AG04450 (cell line): ENCODE measurements at regions not wholly inside any gene's neighbourhood (a gene's known extent, or its start where the extent isn't known, plus 50 kb on each side); places are given as distances from the start of the nearest gene placed in this dataset.

Experiments used
- CTCF ChIA-PET: fragments of 300-600, 350-600 bp; formaldehyde crosslinking; extraction: SDS; loops from one replicate; lab custom pipeline; 2022; ENCODE audit warnings: antibody characterized with exemption, inconsistent platforms; lab: Charles Lee
- POLR2A ChIA-PET: fragments of 350-600 bp; formaldehyde crosslinking; extraction: SDS; loops from one replicate; lab custom pipeline; 2021; ENCODE audit warnings: antibody characterized with exemption, inconsistent platforms; lab: Yijun Ruan, JAX
- DNase-seq: peaks from one replicate; pipeline ENCODE4 v3.0.0-alpha.2; 2011; ENCODE audit warnings: low read depth, low spot score
- H3K27ac ChIP-seq: one replicate; pipeline ENCODE4 v1.5.1; 2012; ENCODE audit warnings: low read depth, low read length, control low read depth
- H3K27me3 ChIP-seq: one replicate; pipeline ENCODE4 v1.6.0; 2012; ENCODE audit warnings: low read length; ENCODE audit not compliant: control insufficient read depth, insufficient read depth
- H3K4me3 ChIP-seq: 2 replicates; pipeline ENCODE4 v1.5.1; 2011; ENCODE audit warnings: mild to moderate bottlenecking, low read depth, low read length, control low read depth
- H3K9me3 ChIP-seq: 2 replicates; pipeline ENCODE4 v1.5.1; 2012; ENCODE audit warnings: low read length; ENCODE audit not compliant: control insufficient read depth, insufficient read depth
- CTCF ChIP-seq: IDR thresholded peaks from 2 replicates; pipeline ENCODE4 v1.5.1; 2011; ENCODE audit warnings: low read depth, low read length, control low read depth, inconsistent platforms

GRCh38 chr7:47719675-47720074, 137.8 kb upstream of the TNS3 start:
- CTCF ChIA-PET: no interaction called here
- no peak overlapping the region for H3K4me3 ChIP-seq
- POLR2A ChIA-PET: no interaction called here

GRCh38 chr7:47715631-47716068, 133.7 kb upstream of the TNS3 start:
- Histone ChIP-seq H3K4me3 (no peak overlapping the region), H3K9me3 (no peaks in the 10 kb centered on the region), H3K27me3 (no peaks in the 10 kb centered on the region), H3K27ac (no peak overlapping the region)
- no peak for DNase-seq
- ChIA-PET CTCF (no interaction called here), POLR2A (no interaction called here)
- no peak for TF ChIP-seq CTCF

More at GRCh38 chr7:47719675-47720074, 137.8 kb upstream of the TNS3 start:
- H3K27me3 ChIP-seq: no peaks in the 10 kb centered on the region
- no peak for DNase-seq
- peak overlapping the region; percentile 23 for H3K27ac ChIP-seq
- TF ChIP-seq CTCF: no peak
- no peaks in the 10 kb centered on the region for H3K9me3 ChIP-seq

GRCh38 chr7:47714669-47715607, 133.0 kb upstream of the TNS3 start:
- no peaks in the 10 kb centered on the region for H3K9me3 ChIP-seq
- no peak for DNase-seq
- ChIA-PET CTCF (no interaction called here), POLR2A (no interaction called here)
- H3K27ac ChIP-seq: peak overlapping the region; percentile 25
- H3K27me3 ChIP-seq: no peaks in the 10 kb centered on the region
- no peak overlapping the region for H3K4me3 ChIP-seq
- no peak for TF ChIP-seq CTCF

GRCh38 chr7:47713595-47713994, 131.7 kb upstream of the TNS3 start:
- ChIA-PET CTCF (interaction anchor here (0.6 kb wide), 1 partner anchor 53 kb away, joined by 4 read pairs; no protein-coding TSS in a partner anchor), POLR2A (no interaction called here)
- TF ChIP-seq CTCF: no peak
- Histone ChIP-seq H3K9me3 (no peaks in the 10 kb centered on the region), H3K27ac (no peak overlapping the region), H3K4me3 (no peak overlapping the region), H3K27me3 (no peaks in the 10 kb centered on the region)
- DNase-seq: no peak

GRCh38 chr7:47712416-47712815, 130.5 kb upstream of the TNS3 start:
- H3K27me3 ChIP-seq: no peaks in the 10 kb centered on the region
- H3K27ac ChIP-seq: no peak overlapping the region
- no peaks in the 10 kb centered on the region for H3K9me3 ChIP-seq
- H3K4me3 ChIP-seq: no peak overlapping the region
- CTCF ChIA-PET: interaction anchor here (0.6 to 1.1 kb wide), 2 partner anchors 321 to 446 kb away, joined by 4 to 6 read pairs; no protein-coding TSS in a partner anchor
- no peak for TF ChIP-seq CTCF
- no peak for DNase-seq
- POLR2A ChIA-PET: interaction anchor here (0.6 kb wide), 1 partner anchor 8 kb away, joined by 3 read pairs; no protein-coding TSS in a partner anchor
